GM11168 (cell line): ENCODE measurements at regions not wholly inside any gene's neighbourhood (a gene's known extent, or its start where the extent isn't known, plus 50 kb on each side); places are given as distances from the start of the nearest gene placed in this dataset.

Source experiments
- in situ Hi-C: fragments of 300-500 bp; cut with MboI; formaldehyde crosslinking; loops from one replicate; pipeline ENCODE4 v1.12.0; 2022; ENCODE audit warnings: low sequenced_read_pairs; ENCODE audit not compliant: unreplicated experiment

- in situ Hi-C loops = no loop called here
Measured at GRCh38 chr13:105971738-105972137, 563.7 kb downstream of the EFNB2 start.

- in situ Hi-C loops = no loop called here
Measured at GRCh38 chr13:105971312-105971711, 564.1 kb downstream of the EFNB2 start.

- in situ Hi-C loops = no loop called here
Measured at GRCh38 chr13:105969761-105970160, 565.7 kb downstream of the EFNB2 start.

GRCh38 chr13:105965910-105966309 is 569.6 kb downstream of the EFNB2 start:
- in situ Hi-C loops = no loop called here

GRCh38 chr13:105962080-105962479 is 573.4 kb downstream of the EFNB2 start:
- in situ Hi-C loops = no loop called here

GRCh38 chr13:105961438-105961837 is 574.0 kb downstream of the EFNB2 start:
- in situ Hi-C loops = no loop called here

GRCh38 chr13:105960326-105960725 is 575.1 kb downstream of the EFNB2 start:
- in situ Hi-C loops = no loop called here

- in situ Hi-C loops = no loop called here
Measured at GRCh38 chr13:105959876-105960275, 575.6 kb downstream of the EFNB2 start.

GRCh38 chr13:105957769-105958438 is 577.6 kb downstream of the EFNB2 start:
- in situ Hi-C loops = no loop called here

- in situ Hi-C loops = no loop called here
Measured at GRCh38 chr13:105956921-105957320, 578.5 kb downstream of the EFNB2 start.

GRCh38 chr13:105952973-105953290 is 582.5 kb downstream of the EFNB2 start:
- in situ Hi-C loops = no loop called here

- in situ Hi-C loops = no loop called here
Measured at GRCh38 chr13:105952233-105952972, 583.1 kb downstream of the EFNB2 start.

- in situ Hi-C loops = no loop called here
Measured at GRCh38 chr13:105948143-105948542, 587.3 kb downstream of the EFNB2 start.

- in situ Hi-C loops = no loop called here
Measured at GRCh38 chr13:105940882-105941281, 594.6 kb downstream of the EFNB2 start.

- in situ Hi-C loops = no loop called here
Measured at GRCh38 chr13:105937451-105937850, 598.0 kb downstream of the EFNB2 start.

GRCh38 chr13:105936816-105937215 is 598.6 kb downstream of the EFNB2 start:
- in situ Hi-C loops = no loop called here

- in situ Hi-C loops = no loop called here
Measured at GRCh38 chr13:105929505-105929904, 606.0 kb downstream of the EFNB2 start.

GRCh38 chr13:105928901-105929300 is 606.6 kb downstream of the EFNB2 start:
- in situ Hi-C loops = no loop called here

- in situ Hi-C loops = no loop called here
Measured at GRCh38 chr13:105928048-105928447, 607.4 kb downstream of the EFNB2 start.

GRCh38 chr13:105925496-105925895 is 610.0 kb downstream of the EFNB2 start:
- in situ Hi-C loops = no loop called here

GRCh38 chr13:105921711-105922110 is 613.8 kb downstream of the EFNB2 start:
- in situ Hi-C loops = no loop called here

- in situ Hi-C loops = no loop called here
Measured at GRCh38 chr13:105920370-105920769, 615.1 kb downstream of the EFNB2 start.
